HFF-Myc (cell line): ENCODE measurements at regions not wholly inside any gene's neighbourhood (a gene's known extent, or its start where the extent isn't known, plus 50 kb on each side); places are given as distances from the start of the nearest gene placed in this dataset.

Source experiments
- DNase-seq: peaks from one replicate; pipeline ENCODE4 v3.0.0-alpha.2; 2011; ENCODE audit warnings: low read depth; ENCODE audit errors: extremely low read depth
- H3K4me3 ChIP-seq: replicated peaks from 2 replicates; pipeline ENCODE4 v1.5.1; 2011; ENCODE audit warnings: low read depth, mild to moderate bottlenecking, control low read depth, low read length
- CTCF ChIP-seq: IDR thresholded peaks from 2 replicates; pipeline ENCODE4 v1.5.1; 2012; ENCODE audit warnings: mild to moderate bottlenecking, low read depth, low read length, control low read depth; ENCODE audit errors: missing control alignments

- TF ChIP-seq CTCF: no peak
- no peak overlapping the region for H3K4me3 ChIP-seq
- DNase-seq: no peak
Observed at GRCh38 chr14:26213846-26214575, 383.8 kb downstream of the NOVA1 start.

- no peak for TF ChIP-seq CTCF
- no peak overlapping the region for H3K4me3 ChIP-seq
- DNase-seq: no peak
Observed at GRCh38 chr14:26209699-26210098, 388.1 kb downstream of the NOVA1 start.

GRCh38 chr14:26206640-26207039 lies 391.2 kb downstream of the NOVA1 start:
- no peak for DNase-seq
- no peak overlapping the region for H3K4me3 ChIP-seq
- no peak for TF ChIP-seq CTCF

GRCh38 chr14:26204728-26205479 lies 392.9 kb downstream of the NOVA1 start:
- no peak overlapping the region for H3K4me3 ChIP-seq
- TF ChIP-seq CTCF: no peak
- no peak for DNase-seq

GRCh38 chr14:26204366-26204727 lies 393.5 kb downstream of the NOVA1 start:
- no peak for TF ChIP-seq CTCF
- no peak for DNase-seq
- no peak overlapping the region for H3K4me3 ChIP-seq

- DNase-seq: no peak
- TF ChIP-seq CTCF: no peak
- no peak overlapping the region for H3K4me3 ChIP-seq
Observed at GRCh38 chr14:26200687-26201086, 397.1 kb downstream of the NOVA1 start.
